ENCODE measurements at regions not wholly inside any gene's neighbourhood (a gene's known extent, or its start where the extent isn't known, plus 50 kb on each side); places are given as distances from the start of the nearest gene placed in this dataset.

DNA sequence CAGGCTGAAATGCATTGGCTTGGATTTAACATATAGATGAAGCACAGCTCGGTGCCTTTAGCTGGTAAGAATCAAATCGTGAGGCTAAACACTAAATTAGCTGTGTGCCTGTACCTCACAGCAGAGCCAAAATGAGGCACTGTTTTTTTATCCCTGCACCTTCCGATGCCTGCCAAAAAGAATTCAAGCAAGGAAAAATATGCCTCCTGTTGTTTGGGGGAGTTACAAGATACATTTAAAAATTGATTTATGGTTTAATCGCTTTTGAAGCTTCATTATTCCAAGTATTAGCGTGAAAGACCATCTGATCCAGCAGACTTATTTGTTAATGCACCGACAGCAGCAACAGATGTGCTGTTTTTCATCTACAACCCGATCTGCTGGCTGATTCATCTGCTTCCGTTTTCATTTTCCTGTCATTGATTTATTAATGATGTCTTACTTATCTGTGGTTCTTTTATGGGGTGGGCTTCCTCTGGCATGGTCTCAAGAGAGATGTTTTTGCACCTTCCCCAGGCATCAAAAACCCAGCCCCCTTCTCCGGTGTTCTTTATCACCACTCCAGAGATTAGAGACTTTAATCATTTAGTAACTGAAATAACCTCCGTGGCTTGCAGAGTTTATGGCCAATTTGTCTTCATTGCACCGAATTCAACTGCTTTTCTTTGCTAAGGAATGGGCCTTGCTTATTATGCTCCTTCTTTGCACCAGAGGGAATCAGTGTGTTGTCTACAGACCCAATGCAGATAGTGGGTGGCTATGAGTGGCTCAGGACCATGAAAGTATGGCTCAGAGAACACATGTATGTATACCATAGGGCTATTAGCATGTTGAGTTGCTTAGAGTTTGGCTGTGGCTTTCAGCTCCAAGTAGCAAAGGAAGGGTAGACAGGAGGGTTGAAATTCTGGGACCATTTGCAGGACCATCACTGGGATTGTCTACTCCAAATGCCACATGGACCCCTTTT, 166.8 kb upstream of the TMEM260 start:
- TF ChIP-seq FOXM1 (IDR thresholded peaks at IDR 0.05; ENCODE audit: borderline replicate concordance, low read depth) = no peak
- no peak for TF ChIP-seq CREB1 (IDR thresholded peaks at IDR 0.05; ENCODE audit: low read depth)
- TF ChIP-seq, protein P1, sequence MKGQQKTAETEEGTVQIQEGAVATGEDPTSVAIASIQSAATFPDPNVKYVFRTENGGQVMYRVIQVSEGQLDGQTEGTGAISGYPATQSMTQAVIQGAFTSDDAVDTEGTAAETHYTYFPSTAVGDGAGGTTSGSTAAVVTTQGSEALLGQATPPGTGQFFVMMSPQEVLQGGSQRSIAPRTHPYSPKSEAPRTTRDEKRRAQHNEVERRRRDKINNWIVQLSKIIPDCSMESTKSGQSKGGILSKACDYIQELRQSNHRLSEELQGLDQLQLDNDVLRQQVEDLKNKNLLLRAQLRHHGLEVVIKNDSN (IDR thresholded peaks at IDR 0.05) = no peak
- TF ChIP-seq TAF1 (IDR thresholded peaks at IDR 0.05; ENCODE audit: low read depth) = no peak
- TF ChIP-seq, protein P2, sequence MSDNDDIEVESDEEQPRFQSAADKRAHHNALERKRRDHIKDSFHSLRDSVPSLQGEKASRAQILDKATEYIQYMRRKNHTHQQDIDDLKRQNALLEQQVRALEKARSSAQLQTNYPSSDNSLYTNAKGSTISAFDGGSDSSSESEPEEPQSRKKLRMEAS (IDR thresholded peaks at IDR 0.05) = no peak
- TF ChIP-seq CEBPB (IDR thresholded peaks at IDR 0.05) = no peak
- no peak for TF ChIP-seq NFIC (IDR thresholded peaks at IDR 0.05)
- TF ChIP-seq TEAD4 (IDR thresholded peaks at IDR 0.05) = no peak
- TF ChIP-seq ZBTB7A (IDR thresholded peaks at IDR 0.05; ENCODE audit: low read depth) = no peak
- TF ChIP-seq, protein P3, sequence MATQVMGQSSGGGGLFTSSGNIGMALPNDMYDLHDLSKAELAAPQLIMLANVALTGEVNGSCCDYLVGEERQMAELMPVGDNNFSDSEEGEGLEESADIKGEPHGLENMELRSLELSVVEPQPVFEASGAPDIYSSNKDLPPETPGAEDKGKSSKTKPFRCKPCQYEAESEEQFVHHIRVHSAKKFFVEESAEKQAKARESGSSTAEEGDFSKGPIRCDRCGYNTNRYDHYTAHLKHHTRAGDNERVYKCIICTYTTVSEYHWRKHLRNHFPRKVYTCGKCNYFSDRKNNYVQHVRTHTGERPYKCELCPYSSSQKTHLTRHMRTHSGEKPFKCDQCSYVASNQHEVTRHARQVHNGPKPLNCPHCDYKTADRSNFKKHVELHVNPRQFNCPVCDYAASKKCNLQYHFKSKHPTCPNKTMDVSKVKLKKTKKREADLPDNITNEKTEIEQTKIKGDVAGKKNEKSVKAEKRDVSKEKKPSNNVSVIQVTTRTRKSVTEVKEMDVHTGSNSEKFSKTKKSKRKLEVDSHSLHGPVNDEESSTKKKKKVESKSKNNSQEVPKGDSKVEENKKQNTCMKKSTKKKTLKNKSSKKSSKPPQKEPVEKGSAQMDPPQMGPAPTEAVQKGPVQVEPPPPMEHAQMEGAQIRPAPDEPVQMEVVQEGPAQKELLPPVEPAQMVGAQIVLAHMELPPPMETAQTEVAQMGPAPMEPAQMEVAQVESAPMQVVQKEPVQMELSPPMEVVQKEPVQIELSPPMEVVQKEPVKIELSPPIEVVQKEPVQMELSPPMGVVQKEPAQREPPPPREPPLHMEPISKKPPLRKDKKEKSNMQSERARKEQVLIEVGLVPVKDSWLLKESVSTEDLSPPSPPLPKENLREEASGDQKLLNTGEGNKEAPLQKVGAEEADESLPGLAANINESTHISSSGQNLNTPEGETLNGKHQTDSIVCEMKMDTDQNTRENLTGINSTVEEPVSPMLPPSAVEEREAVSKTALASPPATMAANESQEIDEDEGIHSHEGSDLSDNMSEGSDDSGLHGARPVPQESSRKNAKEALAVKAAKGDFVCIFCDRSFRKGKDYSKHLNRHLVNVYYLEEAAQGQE (IDR thresholded peaks at IDR 0.05; ENCODE audit: low read depth) = no peak
- no peak for TF ChIP-seq RAD21 (IDR thresholded peaks at IDR 0.05; ENCODE audit: low read depth)
- no peak for TF ChIP-seq EP300 (IDR thresholded peaks at IDR 0.05; ENCODE audit: borderline replicate concordance)
- TF ChIP-seq TCF12 (IDR thresholded peaks at IDR 0.05; ENCODE audit: low read depth) = no peak
- TF ChIP-seq EGR1 (IDR thresholded peaks at IDR 0.05) = no peak
- no peak for TF ChIP-seq YY1 (IDR thresholded peaks at IDR 0.05; ENCODE audit: low read depth)

DNA sequence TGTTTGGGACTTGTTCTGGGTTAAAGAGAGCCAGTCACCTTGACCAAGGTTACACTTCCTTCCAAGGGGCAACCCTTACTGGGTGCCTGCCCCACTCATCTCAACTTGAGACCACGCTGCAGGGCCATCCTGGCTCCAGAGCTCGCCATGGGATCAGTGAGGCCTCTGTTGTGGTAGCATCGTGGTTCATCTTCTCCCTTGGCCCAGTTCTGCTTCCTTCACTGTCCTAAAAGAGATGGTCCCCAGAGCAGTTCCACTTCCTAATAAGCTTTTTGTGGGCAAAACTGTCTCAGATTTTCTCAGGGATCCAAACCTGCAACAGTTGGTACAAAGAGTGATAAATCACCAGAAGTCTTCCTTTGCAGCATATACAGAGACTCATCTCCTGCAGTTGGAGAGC, 165.9 kb upstream of the TMEM260 start:
- TF ChIP-seq FOXM1 (IDR thresholded peaks at IDR 0.05; ENCODE audit: borderline replicate concordance, low read depth) = no peak
- no peak for TF ChIP-seq EGR1 (IDR thresholded peaks at IDR 0.05)
- TF ChIP-seq ZBTB7A (IDR thresholded peaks at IDR 0.05; ENCODE audit: low read depth) = no peak
- no peak for TF ChIP-seq TAF1 (IDR thresholded peaks at IDR 0.05; ENCODE audit: low read depth)
- TF ChIP-seq, protein P1 (IDR thresholded peaks at IDR 0.05) = no peak
- no peak for TF ChIP-seq NFIC (IDR thresholded peaks at IDR 0.05)
- TF ChIP-seq TCF12 (IDR thresholded peaks at IDR 0.05; ENCODE audit: low read depth) = no peak
- no peak for TF ChIP-seq EP300 (IDR thresholded peaks at IDR 0.05; ENCODE audit: borderline replicate concordance)
- TF ChIP-seq, protein P2 (IDR thresholded peaks at IDR 0.05) = no peak
- no peak for TF ChIP-seq RAD21 (IDR thresholded peaks at IDR 0.05; ENCODE audit: low read depth)
- TF ChIP-seq YY1 (IDR thresholded peaks at IDR 0.05; ENCODE audit: low read depth) = no peak
- no peak for TF ChIP-seq CEBPB (IDR thresholded peaks at IDR 0.05)

DNA sequence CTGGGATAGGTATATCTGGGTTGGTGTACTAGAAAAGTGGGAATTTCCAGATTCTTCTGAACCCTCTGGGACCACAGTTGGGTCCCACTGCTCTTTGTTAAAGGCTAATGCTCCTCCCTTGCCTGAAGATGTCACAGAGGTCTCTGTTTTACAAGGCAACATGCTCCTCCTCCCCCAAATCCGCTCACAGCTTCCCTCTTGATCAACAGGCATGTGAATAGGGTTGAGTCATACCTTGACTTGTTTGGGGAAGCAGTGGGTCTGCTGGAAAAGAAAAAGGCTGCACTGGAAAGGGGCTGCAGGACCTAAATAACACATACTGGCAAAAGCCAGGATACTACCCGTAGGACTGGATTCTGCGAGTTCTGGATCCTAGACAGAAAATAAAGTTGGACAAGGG, 165.4 kb upstream of the TMEM260 start:
- TF ChIP-seq EP300 (IDR thresholded peaks at IDR 0.05; ENCODE audit: borderline replicate concordance) = no peak
- no peak for TF ChIP-seq RAD21 (IDR thresholded peaks at IDR 0.05; ENCODE audit: low read depth)

DNA sequence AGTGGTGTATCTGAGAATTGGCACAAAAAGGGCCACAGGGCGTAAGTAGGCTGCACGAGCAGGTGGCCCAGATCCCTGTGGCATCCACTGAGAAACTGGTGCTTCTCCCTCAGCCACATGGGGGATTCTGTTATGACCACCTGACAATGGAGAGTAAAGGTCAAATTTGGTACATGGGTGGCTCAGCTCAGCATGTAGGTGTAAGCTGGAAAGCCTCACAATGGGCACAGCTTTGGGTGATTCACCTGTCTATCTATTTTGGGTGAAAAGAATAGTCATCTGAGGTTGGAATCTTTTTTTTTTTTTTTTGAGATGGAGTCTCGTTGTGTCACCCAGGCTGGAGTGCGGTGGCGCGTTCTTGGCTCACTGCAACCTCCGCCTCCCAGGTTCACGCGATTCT, 163.4 kb upstream of the TMEM260 start:
- no peak for TF ChIP-seq RAD21 (IDR thresholded peaks at IDR 0.05; ENCODE audit: low read depth)
- TF ChIP-seq FOXM1 (IDR thresholded peaks at IDR 0.05; ENCODE audit: borderline replicate concordance, low read depth) = no peak
- no peak for TF ChIP-seq TAF1 (IDR thresholded peaks at IDR 0.05; ENCODE audit: low read depth)
- TF ChIP-seq, protein P2 (IDR thresholded peaks at IDR 0.05) = no peak
- no peak for TF ChIP-seq TEAD4 (IDR thresholded peaks at IDR 0.05)
- no peak for TF ChIP-seq ZBTB7A (IDR thresholded peaks at IDR 0.05; ENCODE audit: low read depth)
- TF ChIP-seq NFIC (IDR thresholded peaks at IDR 0.05) = no peak
- no peak for TF ChIP-seq CREB1 (IDR thresholded peaks at IDR 0.05; ENCODE audit: low read depth)
- TF ChIP-seq YY1 (IDR thresholded peaks at IDR 0.05; ENCODE audit: low read depth) = no peak
- TF ChIP-seq TCF12 (IDR thresholded peaks at IDR 0.05; ENCODE audit: low read depth) = no peak
- TF ChIP-seq, protein P1 (IDR thresholded peaks at IDR 0.05) = no peak
- TF ChIP-seq, protein P3 (IDR thresholded peaks at IDR 0.05; ENCODE audit: low read depth) = no peak
- no peak for TF ChIP-seq EGR1 (IDR thresholded peaks at IDR 0.05)
- TF ChIP-seq EP300 (IDR thresholded peaks at IDR 0.05; ENCODE audit: borderline replicate concordance) = no peak
- no peak for TF ChIP-seq CEBPB (IDR thresholded peaks at IDR 0.05)

DNA sequence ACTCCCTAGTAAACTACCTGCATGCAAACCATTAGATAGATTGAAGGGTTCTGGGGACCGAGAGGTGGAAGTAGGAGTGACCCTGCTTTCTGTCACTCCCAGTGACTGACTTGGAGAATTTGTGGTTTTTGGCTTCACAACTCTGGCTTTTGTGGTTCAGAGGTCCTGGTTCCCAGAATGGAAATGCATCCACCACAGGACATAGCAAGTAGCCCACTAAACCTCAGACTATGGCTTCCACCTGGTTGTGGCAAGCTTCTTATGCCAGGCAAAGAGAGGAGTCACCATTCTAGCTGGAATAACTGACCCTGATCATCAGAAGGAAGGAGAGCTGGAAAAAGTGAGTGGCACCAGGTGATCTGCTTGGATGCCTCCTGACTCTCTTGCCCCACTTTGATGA, 162.4 kb upstream of the TMEM260 start:
- TF ChIP-seq, protein P2 (IDR thresholded peaks at IDR 0.05) = no peak
- no peak for TF ChIP-seq NFIC (IDR thresholded peaks at IDR 0.05)
- TF ChIP-seq, protein P1 (IDR thresholded peaks at IDR 0.05) = no peak
- no peak for TF ChIP-seq TCF12 (IDR thresholded peaks at IDR 0.05; ENCODE audit: low read depth)
- no peak for TF ChIP-seq CEBPB (IDR thresholded peaks at IDR 0.05)
- TF ChIP-seq YY1 (IDR thresholded peaks at IDR 0.05; ENCODE audit: low read depth) = no peak
- TF ChIP-seq RAD21 (IDR thresholded peaks at IDR 0.05; ENCODE audit: low read depth) = no peak
- no peak for TF ChIP-seq CREB1 (IDR thresholded peaks at IDR 0.05; ENCODE audit: low read depth)
- TF ChIP-seq TAF1 (IDR thresholded peaks at IDR 0.05; ENCODE audit: low read depth) = no peak
- TF ChIP-seq TEAD4 (IDR thresholded peaks at IDR 0.05) = no peak
- TF ChIP-seq FOXM1 (IDR thresholded peaks at IDR 0.05; ENCODE audit: borderline replicate concordance, low read depth) = no peak
- TF ChIP-seq, protein P3 (IDR thresholded peaks at IDR 0.05; ENCODE audit: low read depth) = no peak
- TF ChIP-seq EP300 (IDR thresholded peaks at IDR 0.05; ENCODE audit: borderline replicate concordance) = no peak
- TF ChIP-seq ZBTB7A (IDR thresholded peaks at IDR 0.05; ENCODE audit: low read depth) = no peak
- TF ChIP-seq EGR1 (IDR thresholded peaks at IDR 0.05) = no peak
